ENCODE measurements at regions not wholly inside any gene's neighbourhood (a gene's known extent, or its start where the extent isn't known, plus 50 kb on each side); places are given as distances from the start of the nearest gene placed in this dataset.
A peak's percentile ranks its signal among the peaks of the same experiment; 100 is the strongest.

DNA sequence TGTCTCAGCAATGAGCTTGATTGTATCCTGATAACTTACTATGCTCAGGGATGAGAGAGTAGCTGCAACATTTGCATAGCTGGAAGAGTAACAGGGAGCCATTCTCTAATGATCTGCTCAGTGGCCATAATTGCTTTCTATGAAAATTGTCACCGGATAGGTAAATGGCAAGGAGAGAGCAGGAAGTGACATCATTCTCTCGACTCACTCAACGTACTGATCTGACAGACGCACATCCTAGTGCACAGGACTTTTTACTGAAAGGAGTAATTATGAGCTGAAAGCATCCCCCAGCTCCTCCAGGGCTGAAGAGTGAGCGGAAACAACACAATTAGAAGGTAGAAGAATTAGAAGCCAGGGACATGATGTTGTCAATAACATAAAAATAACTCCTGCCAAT, 71.8 kb downstream of the IRX5 start:
- ATAC-seq (no peak), DNase-seq (no peak)
- no peaks in the 10 kb centered on the region for H3K4me1 ChIP-seq (ENCODE audit: control insufficient read depth, insufficient read depth, low read length)
- intact Hi-C loops (cut with DNase I): no loop called here
- no peaks in the 10 kb centered on the region for H3K27me3 ChIP-seq (ENCODE audit: control insufficient read depth, insufficient read depth)
- WGBS: 54% methylated on average over 5 of the region's 5 CpGs
- H3K9me3 ChIP-seq (ENCODE audit: control insufficient read depth, low read length): no peaks in the 10 kb centered on the region
- H3K4me3 ChIP-seq (ENCODE audit: low read length): no peak overlapping the region
- no peak overlapping the region for H3K27ac ChIP-seq (ENCODE audit: low read length)

DNA sequence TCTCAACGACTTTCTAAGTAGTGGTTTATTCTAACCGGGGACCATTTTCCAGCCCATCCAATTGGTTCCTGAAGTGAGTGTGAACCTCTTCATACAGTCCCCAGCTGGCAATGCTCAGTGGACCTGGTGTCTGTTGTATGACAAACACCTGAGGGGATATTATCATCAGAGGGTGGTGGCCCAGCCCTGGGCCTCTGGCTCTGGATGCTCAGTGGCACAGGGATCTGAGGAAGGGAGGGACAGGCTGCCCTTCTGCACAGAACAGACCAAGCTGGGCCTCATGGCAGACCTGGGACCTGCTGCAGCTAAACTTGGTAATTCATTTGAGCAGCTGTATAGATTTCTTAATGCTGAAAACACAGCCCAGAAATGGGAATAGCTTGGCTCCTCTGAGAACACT, 72.6 kb downstream of the IRX5 start:
- no peak overlapping the region for H3K4me3 ChIP-seq (ENCODE audit: low read length)
- 55% methylated on average over 2 of the region's 2 CpGs for WGBS
- H3K27ac ChIP-seq (ENCODE audit: low read length): no peak overlapping the region
- DNase-seq: no peak
- no peak for ATAC-seq
- intact Hi-C loops (cut with DNase I): no loop called here
- H3K9me3 ChIP-seq (ENCODE audit: control insufficient read depth, low read length): no peaks in the 10 kb centered on the region
- H3K4me1 ChIP-seq (ENCODE audit: control insufficient read depth, insufficient read depth, low read length): no peaks in the 10 kb centered on the region
- H3K27me3 ChIP-seq (ENCODE audit: control insufficient read depth, insufficient read depth): no peaks in the 10 kb centered on the region

DNA sequence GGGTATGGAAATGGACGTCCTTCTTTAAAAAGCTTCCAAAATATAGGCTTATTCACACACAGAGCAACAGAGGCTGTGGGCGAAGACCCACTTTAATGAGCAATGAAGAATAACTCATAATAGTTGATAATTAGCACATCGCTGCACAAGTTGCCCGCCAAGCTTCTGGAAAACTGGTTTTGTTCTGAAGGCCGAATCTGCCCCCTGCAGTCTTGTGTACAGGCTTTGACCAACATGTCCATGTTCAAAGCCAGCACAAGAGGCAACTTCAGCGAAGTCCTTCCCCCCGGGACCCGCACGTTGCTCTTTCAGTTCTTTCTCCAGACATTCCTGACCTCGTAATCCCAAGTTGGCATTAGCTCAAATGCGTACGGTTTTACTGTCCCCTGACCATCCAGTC, 73.3 kb downstream of the IRX5 start:
- 83% methylated on average over 12 of the region's 12 CpGs for WGBS
- H3K4me3 ChIP-seq (ENCODE audit: low read length): no peak overlapping the region
- no peak for ATAC-seq
- H3K9me3 ChIP-seq (ENCODE audit: control insufficient read depth, low read length): no peaks in the 10 kb centered on the region
- H3K27me3 ChIP-seq (ENCODE audit: control insufficient read depth, insufficient read depth): no peaks in the 10 kb centered on the region
- H3K27ac ChIP-seq (ENCODE audit: low read length): no peak overlapping the region
- no peak for DNase-seq
- no peaks in the 10 kb centered on the region for H3K4me1 ChIP-seq (ENCODE audit: control insufficient read depth, insufficient read depth, low read length)
- intact Hi-C loops (cut with DNase I): no loop called here

DNA sequence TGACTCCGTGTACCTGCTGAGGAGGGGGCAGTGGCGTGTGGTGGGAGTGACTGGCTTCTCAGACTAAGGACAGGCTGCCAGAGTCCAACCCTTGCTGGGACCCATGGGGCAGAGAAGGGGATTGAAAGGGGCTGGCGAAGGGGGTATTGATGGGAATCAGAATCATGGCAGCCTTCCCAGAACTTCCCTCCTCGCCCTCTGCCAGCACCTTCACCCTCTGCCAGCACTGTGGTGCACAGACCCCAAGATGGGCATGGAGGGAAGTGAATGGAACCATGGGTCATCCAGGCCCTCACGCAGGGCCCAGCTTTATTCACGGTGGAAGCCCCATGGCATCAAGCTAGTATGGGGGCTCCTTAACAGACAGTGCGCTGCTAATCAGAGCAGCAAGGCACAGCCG, 76.8 kb downstream of the IRX5 start:
- H3K4me1 ChIP-seq (ENCODE audit: control insufficient read depth, insufficient read depth, low read length): no peaks in the 10 kb centered on the region
- H3K27me3 ChIP-seq (ENCODE audit: control insufficient read depth, insufficient read depth): no peaks in the 10 kb centered on the region
- WGBS: 85% methylated on average over 8 of the region's 8 CpGs
- H3K4me3 ChIP-seq (ENCODE audit: low read length): no peak overlapping the region
- no peak for ATAC-seq
- intact Hi-C loops (cut with DNase I): no loop called here
- no peaks in the 10 kb centered on the region for H3K9me3 ChIP-seq (ENCODE audit: control insufficient read depth, low read length)
- no peak for DNase-seq
- H3K27ac ChIP-seq (ENCODE audit: low read length): no peak overlapping the region

DNA sequence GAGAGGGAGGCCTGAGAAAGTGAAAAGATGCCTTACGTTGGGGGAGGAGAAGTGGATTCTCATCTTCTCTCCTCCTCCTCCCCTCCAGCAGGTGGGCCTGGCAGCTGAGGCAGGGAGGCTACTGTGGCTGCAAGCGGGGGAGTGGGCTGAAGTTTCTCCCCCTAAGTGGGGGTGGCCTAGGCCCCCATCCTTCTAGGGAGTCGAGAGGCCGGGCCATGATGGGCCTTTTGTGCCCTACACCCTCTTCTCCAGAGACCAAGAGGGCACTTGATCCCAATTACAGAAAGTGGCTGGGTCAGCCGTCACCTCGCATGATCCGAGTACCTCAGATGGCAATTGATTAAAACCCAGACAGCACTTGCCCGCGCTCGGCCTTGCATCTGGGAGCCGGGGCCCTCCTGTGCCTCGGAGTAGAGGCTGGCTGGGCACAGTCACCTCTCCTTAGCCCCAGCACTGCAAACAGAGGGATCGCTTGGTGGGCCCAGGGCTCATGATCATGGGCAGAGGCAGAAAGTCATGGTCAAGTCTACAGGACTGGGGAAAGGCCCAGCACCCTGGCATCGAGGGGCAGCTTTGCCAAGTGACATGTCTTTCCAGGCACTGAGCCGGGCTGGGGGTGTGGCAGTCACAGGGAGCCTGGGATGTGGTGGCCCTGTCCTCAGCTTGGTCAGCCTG, 78.3 kb downstream of the IRX5 start:
- 87% methylated on average over 15 of the region's 15 CpGs for WGBS
- Histone ChIP-seq H3K4me1 (ENCODE audit: control insufficient read depth, insufficient read depth, low read length) (no peaks in the 10 kb centered on the region), H3K9me3 (ENCODE audit: control insufficient read depth, low read length) (no peaks in the 10 kb centered on the region), H3K27ac (ENCODE audit: low read length) (no peak overlapping the region), H3K4me3 (ENCODE audit: low read length) (no peak overlapping the region), H3K27me3 (ENCODE audit: control insufficient read depth, insufficient read depth) (no peaks in the 10 kb centered on the region)
- no peak for ATAC-seq
- DNase-seq: no peak
- intact Hi-C loops (cut with DNase I): no loop called here

DNA sequence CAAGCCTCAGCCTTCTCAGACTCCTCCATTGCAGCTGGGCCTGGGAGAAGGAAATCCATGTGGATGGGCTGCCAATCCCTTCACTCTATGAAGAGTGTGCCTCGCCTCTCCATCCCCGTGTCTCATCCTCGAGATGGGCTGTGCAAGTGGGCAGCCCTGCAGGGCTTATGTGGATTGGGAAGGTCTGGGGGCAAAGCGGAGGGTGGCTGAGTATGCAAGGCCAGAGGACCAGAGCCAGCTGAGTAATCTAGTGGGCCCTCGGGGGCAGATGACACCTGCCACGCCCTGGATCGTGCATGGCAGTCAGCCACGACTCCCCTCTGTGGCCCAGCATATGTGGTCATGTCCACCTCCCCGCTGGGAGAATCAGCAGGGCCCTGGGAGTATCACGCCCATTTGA, 78.9 kb downstream of the IRX5 start:
- H3K9me3 ChIP-seq (ENCODE audit: control insufficient read depth, low read length): no peaks in the 10 kb centered on the region
- no peak overlapping the region for H3K27ac ChIP-seq (ENCODE audit: low read length)
- ATAC-seq (peak in 1 of 2 donors; percentile 24), DNase-seq (no peak)
- WGBS: 85% methylated on average over 10 of the region's 10 CpGs
- no peaks in the 10 kb centered on the region for H3K27me3 ChIP-seq (ENCODE audit: control insufficient read depth, insufficient read depth)
- no peak overlapping the region for H3K4me3 ChIP-seq (ENCODE audit: low read length)
- H3K4me1 ChIP-seq (ENCODE audit: control insufficient read depth, insufficient read depth, low read length): no peaks in the 10 kb centered on the region
- intact Hi-C loops (cut with DNase I): no loop called here

DNA sequence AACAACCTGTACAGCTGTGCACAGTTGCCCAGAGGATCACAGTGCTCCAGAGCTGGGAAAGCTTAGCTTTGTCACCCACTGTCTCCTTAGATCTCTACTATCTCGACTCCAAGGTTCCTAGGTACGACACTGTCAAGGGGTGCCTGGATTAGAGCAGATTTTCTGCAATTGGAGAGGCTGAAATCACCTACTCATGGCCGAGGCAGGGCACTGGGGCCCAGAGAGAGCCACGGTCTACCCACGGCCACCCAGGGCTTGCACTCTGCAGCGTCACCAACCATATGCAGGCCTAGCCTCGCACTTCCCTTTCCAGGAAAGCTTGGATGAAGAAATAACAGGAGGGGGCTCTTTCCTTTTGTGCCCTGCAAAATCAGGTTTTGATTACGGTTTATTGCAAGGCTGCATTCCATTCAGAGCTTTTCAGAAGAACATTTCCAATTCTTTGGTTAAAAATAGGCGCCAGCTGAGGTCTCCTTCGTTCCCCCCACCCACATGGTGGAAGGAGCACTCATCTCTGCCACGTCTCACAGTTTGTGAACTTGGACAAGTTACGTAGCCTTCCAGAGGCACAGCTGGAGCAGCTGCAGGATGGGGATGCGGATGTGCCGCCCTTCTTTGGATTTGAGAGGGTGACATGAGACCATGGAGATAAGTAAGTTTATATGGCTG, 80.0 kb downstream of the IRX5 start:
- no peak overlapping the region for H3K27ac ChIP-seq (ENCODE audit: low read length)
- no peak overlapping the region for H3K4me3 ChIP-seq (ENCODE audit: low read length)
- intact Hi-C loops (cut with DNase I): no loop called here
- 67% methylated on average over 14 of the region's 14 CpGs for WGBS
- ATAC-seq: no peak
- no peaks in the 10 kb centered on the region for H3K27me3 ChIP-seq (ENCODE audit: control insufficient read depth, insufficient read depth)
- no peaks in the 10 kb centered on the region for H3K9me3 ChIP-seq (ENCODE audit: control insufficient read depth, low read length)
- no peaks in the 10 kb centered on the region for H3K4me1 ChIP-seq (ENCODE audit: control insufficient read depth, insufficient read depth, low read length)
- DNase-seq: no peak

DNA sequence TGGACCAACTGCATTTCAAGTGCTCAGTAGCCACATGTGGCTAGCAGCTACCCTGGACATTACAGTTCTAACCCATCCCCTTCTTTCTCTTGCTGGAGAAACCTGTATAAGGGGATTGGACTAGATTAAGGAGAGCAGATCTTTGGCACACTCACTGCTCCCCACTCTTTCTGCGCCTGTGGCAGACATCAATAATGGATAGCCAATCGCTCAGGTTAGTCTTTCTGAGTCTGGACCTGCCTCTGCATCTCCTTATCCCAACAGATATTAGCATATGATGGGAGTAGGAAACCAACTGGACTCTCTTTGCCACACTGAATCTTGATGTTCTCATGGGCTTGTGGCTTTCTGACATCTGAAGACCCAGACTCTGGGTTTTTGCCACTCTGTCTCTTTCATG, 81.7 kb downstream of the IRX5 start:
- DNase-seq (no peak), ATAC-seq (no peak)
- no peaks in the 10 kb centered on the region for H3K4me1 ChIP-seq (ENCODE audit: control insufficient read depth, insufficient read depth, low read length)
- no peak overlapping the region for H3K27ac ChIP-seq (ENCODE audit: low read length)
- intact Hi-C loops (cut with DNase I): no loop called here
- H3K27me3 ChIP-seq (ENCODE audit: control insufficient read depth, insufficient read depth): no peaks in the 10 kb centered on the region
- WGBS: 69% methylated on average over 2 of the region's 2 CpGs
- H3K9me3 ChIP-seq (ENCODE audit: control insufficient read depth, low read length): no peaks in the 10 kb centered on the region
- H3K4me3 ChIP-seq (ENCODE audit: low read length): no peak overlapping the region

DNA sequence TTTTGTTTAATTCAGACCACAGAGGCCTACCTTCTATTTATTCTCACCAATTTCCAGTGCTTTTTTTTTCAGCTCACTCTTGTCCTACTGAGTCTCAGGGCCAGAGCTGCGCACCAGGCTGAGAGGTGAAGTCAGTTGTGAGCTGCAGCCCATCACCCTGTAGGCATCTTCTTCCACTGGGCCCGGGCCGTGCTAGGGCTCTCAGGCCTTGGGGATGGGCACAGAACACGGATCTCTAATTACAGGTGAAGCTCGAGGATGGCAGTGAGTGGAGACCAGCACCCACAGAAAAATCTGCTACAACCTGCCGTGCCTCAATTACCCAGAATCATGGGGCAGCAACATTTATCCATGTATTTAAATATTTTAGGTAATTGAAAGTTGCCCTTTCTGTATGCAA, 82.1 kb downstream of the IRX5 start:
- Histone ChIP-seq H3K27me3 (ENCODE audit: control insufficient read depth, insufficient read depth) (no peaks in the 10 kb centered on the region), H3K9me3 (ENCODE audit: control insufficient read depth, low read length) (no peaks in the 10 kb centered on the region), H3K4me3 (ENCODE audit: low read length) (no peak overlapping the region), H3K4me1 (ENCODE audit: control insufficient read depth, insufficient read depth, low read length) (no peaks in the 10 kb centered on the region), H3K27ac (ENCODE audit: low read length) (no peak overlapping the region)
- DNase-seq (no peak), ATAC-seq (no peak)
- WGBS: 94% methylated on average over 6 of the region's 6 CpGs
- intact Hi-C loops (cut with DNase I): no loop called here

DNA sequence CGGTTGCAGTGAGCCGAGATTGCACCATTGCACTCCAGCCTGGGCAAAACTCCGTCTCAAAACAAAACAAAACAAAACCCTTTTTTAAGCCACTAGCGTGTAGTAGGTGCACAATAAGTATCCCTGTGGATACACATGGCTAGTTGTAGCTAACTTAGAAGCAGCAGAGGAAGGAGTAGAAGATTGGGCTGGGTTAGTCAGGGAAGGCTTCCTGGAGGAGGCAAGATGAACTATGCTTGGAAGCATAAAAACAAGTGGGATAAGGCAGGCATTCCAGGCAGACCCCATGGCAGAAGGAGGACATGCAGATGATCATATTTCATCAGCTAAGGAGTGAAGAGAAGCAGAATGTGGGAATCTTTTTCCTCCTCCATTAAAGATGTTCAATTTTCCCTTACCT, 83.4 kb downstream of the IRX5 start:
- Histone ChIP-seq H3K4me3 (ENCODE audit: low read length) (no peak overlapping the region), H3K27me3 (ENCODE audit: control insufficient read depth, insufficient read depth) (no peaks in the 10 kb centered on the region), H3K9me3 (ENCODE audit: control insufficient read depth, low read length) (no peaks in the 10 kb centered on the region), H3K27ac (ENCODE audit: low read length) (no peak overlapping the region), H3K4me1 (ENCODE audit: control insufficient read depth, insufficient read depth, low read length) (no peaks in the 10 kb centered on the region)
- DNase-seq: no peak
- ATAC-seq: no peak
- intact Hi-C loops (cut with DNase I): no loop called here
- 95% methylated on average over 4 of the region's 4 CpGs for WGBS

DNA sequence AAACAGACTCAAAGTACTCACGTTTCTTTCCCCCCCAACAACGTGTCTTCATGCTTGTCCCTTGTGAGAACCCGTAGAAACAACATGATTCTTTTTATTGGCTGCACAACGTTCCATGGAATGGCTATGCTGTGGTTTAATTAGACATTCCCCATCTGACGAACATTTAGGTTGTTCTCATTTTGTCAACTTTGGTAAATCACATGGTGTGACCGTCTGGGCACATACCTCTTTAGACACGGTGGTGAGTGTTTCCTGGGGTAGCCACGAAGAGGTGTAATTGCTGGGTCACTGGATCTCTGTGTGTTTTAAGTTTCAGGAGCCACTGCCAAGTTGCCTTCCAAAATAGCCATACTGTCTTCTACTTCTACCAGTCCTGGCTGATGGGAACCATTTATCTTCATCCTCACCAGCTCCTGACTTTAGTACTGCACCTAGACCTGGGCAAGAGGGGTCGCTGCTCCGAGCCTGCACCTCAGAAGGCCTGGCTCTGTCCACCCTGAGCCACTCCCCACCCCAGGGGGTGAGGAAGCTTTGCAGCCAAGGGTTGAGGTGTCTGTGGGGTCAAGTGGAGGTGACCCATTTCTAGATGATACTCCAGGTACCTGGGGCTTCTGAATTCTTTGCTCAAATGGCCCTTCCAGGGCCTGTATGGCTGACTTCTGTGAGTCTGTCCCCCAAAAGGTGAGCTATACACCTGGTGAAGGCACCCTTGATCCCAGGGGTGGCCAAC, 84.7 kb downstream of the IRX5 start:
- Histone ChIP-seq H3K27ac (ENCODE audit: low read length) (no peak overlapping the region), H3K4me3 (ENCODE audit: low read length) (no peak overlapping the region), H3K4me1 (ENCODE audit: control insufficient read depth, insufficient read depth, low read length) (no peaks in the 10 kb centered on the region), H3K27me3 (ENCODE audit: control insufficient read depth, insufficient read depth) (no peaks in the 10 kb centered on the region), H3K9me3 (ENCODE audit: control insufficient read depth, low read length) (no peaks in the 10 kb centered on the region)
- 80% methylated on average over 10 of the region's 10 CpGs for WGBS
- DNase-seq: no peak
- intact Hi-C loops (cut with DNase I): no loop called here
- ATAC-seq: no peak
